ENCODE measurements at regions not wholly inside any gene's neighbourhood (a gene's known extent, or its start where the extent isn't known, plus 50 kb on each side); places are given as distances from the start of the nearest gene placed in this dataset.

DNA sequence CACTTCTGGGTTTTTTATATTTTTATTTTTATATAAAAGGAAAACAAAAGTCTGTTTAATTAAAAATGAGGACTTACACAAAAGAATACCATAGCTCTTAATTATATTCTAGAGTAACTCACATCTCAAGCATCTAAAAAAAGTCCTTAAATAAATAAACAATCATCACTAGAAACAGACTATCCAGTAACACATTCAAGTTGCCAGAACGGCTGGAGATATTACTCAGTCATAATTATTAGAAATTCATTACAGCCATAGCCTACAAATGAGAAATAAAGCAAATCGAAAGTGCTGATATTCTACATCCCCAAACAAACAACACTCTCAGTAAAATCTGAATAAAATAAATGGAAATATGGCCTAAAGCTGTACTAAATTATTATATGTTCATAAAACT lies 182.5 kb upstream of the C11orf58 start:
- no peak overlapping the region for H3K4me3 ChIP-seq (ENCODE audit: insufficient read length, low read depth)
- no peak for DNase-seq (ENCODE audit: low read depth, low spot score)
- no peaks in the 10 kb centered on the region for H3K36me3 ChIP-seq (ENCODE audit: insufficient read depth, insufficient read length, low read length)
- H3K9me3 ChIP-seq (ENCODE audit: insufficient read depth, low read length), result no peaks in the 10 kb centered on the region
- no peak overlapping the region for H3K9ac ChIP-seq (ENCODE audit: insufficient read length, low read depth)
- no peaks in the 10 kb centered on the region for H3K27me3 ChIP-seq (ENCODE audit: insufficient read depth, insufficient read length)
- TF ChIP-seq ZNF274 (IDR thresholded peaks at IDR 0.05; ENCODE audit: low read depth, low read length) (no peak), YY1 (IDR thresholded peaks at IDR 0.05; ENCODE audit: insufficient read depth, insufficient read length) (no peak), SUZ12 (IDR thresholded peaks at IDR 0.05; ENCODE audit: extremely low read depth, insufficient read depth, insufficient read length) (no peak)
- H3K4me1 ChIP-seq (ENCODE audit: insufficient read depth, insufficient read length), result no peaks in the 10 kb centered on the region

DNA sequence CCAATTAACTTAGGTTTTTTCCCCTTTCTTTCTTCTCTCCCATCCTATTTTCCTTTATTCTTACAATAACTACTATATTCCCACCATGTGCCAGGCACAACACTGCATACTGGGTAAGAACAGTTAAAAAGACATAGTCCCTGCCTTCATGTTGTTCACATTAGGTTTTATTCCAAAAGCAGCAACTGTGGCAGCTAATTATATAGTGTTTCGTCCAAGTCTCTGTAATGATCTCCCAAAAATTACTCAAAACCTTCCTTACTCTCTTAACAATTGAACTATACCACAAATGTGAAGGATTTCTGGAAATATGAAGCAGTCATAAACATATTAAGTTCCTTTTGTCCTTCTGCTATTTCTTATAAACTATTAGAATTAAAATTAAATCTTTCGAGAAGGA lies 184.1 kb upstream of the C11orf58 start:
- Histone ChIP-seq H3K9ac (ENCODE audit: insufficient read length, low read depth) (no peak overlapping the region), H3K4me3 (ENCODE audit: insufficient read length, low read depth) (no peak overlapping the region), H3K9me3 (ENCODE audit: insufficient read depth, low read length) (no peaks in the 10 kb centered on the region), H3K4me1 (ENCODE audit: insufficient read depth, insufficient read length) (no peaks in the 10 kb centered on the region), H3K36me3 (ENCODE audit: insufficient read depth, insufficient read length, low read length) (no peaks in the 10 kb centered on the region), H3K27me3 (ENCODE audit: insufficient read depth, insufficient read length) (no peaks in the 10 kb centered on the region)
- no peak for DNase-seq (ENCODE audit: low read depth, low spot score)
- TF ChIP-seq ZNF274 (IDR thresholded peaks at IDR 0.05; ENCODE audit: low read depth, low read length) (no peak), SUZ12 (IDR thresholded peaks at IDR 0.05; ENCODE audit: extremely low read depth, insufficient read depth, insufficient read length) (no peak), YY1 (IDR thresholded peaks at IDR 0.05; ENCODE audit: insufficient read depth, insufficient read length) (no peak)

DNA sequence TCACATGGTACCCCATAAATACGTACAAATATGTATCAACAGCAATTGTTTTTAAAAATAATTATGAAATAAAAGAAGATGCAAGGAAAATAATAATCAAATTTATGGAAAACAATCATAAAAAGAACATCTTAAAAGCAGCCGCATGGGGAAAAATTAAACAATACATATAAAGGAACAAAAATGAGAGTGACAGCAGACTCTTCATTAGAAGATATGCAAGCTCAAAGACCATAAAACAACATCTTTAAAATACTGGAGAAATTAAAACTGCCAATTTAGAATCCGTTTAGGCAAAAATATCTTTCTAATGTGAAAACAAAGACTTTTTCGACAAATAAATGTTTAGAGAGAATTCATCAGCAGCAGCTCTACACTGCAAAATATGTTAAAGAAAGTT lies 190.6 kb upstream of the C11orf58 start:
- no peak overlapping the region for H3K4me3 ChIP-seq (ENCODE audit: insufficient read length, low read depth)
- H3K27me3 ChIP-seq (ENCODE audit: insufficient read depth, insufficient read length), result no peaks in the 10 kb centered on the region
- H3K4me1 ChIP-seq (ENCODE audit: insufficient read depth, insufficient read length), result no peaks in the 10 kb centered on the region
- no peak for TF ChIP-seq ZNF274 (IDR thresholded peaks at IDR 0.05; ENCODE audit: low read depth, low read length)
- TF ChIP-seq YY1 (IDR thresholded peaks at IDR 0.05; ENCODE audit: insufficient read depth, insufficient read length), result no peak
- no peak for TF ChIP-seq SUZ12 (IDR thresholded peaks at IDR 0.05; ENCODE audit: extremely low read depth, insufficient read depth, insufficient read length)
- no peaks in the 10 kb centered on the region for H3K36me3 ChIP-seq (ENCODE audit: insufficient read depth, insufficient read length, low read length)
- H3K9me3 ChIP-seq (ENCODE audit: insufficient read depth, low read length), result no peaks in the 10 kb centered on the region
- H3K9ac ChIP-seq (ENCODE audit: insufficient read length, low read depth), result no peak overlapping the region
- DNase-seq (ENCODE audit: low read depth, low spot score), result no peak

DNA sequence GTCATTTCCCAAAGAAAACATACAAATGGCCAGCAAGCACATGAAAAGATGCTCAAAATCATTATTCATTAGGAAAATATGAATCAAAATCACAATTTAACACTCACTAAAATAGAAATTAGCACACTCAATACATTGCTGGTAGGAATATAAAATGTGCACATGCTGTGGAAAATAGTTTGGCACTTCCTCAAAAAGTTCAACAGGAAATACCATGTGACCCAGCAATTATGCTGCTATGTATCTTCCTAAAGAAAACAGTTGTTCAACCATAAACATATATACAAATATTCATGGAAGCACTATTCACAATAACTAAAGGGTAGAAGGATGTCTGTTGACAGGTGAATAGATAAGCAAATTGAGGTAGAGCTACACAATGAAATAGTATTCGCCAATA lies 187.3 kb upstream of the SOX6 start:
- H3K9ac ChIP-seq (ENCODE audit: insufficient read length, low read depth), result no peak overlapping the region
- H3K27me3 ChIP-seq (ENCODE audit: insufficient read depth, insufficient read length), result no peaks in the 10 kb centered on the region
- DNase-seq (ENCODE audit: low read depth, low spot score), result no peak
- no peak overlapping the region for H3K4me3 ChIP-seq (ENCODE audit: insufficient read length, low read depth)
- TF ChIP-seq ZNF274 (IDR thresholded peaks at IDR 0.05; ENCODE audit: low read depth, low read length), result no peak
- no peak for TF ChIP-seq YY1 (IDR thresholded peaks at IDR 0.05; ENCODE audit: insufficient read depth, insufficient read length)
- no peak for TF ChIP-seq SUZ12 (IDR thresholded peaks at IDR 0.05; ENCODE audit: extremely low read depth, insufficient read depth, insufficient read length)
- no peaks in the 10 kb centered on the region for H3K9me3 ChIP-seq (ENCODE audit: insufficient read depth, low read length)
- no peaks in the 10 kb centered on the region for H3K36me3 ChIP-seq (ENCODE audit: insufficient read depth, insufficient read length, low read length)
- H3K4me1 ChIP-seq (ENCODE audit: insufficient read depth, insufficient read length), result no peaks in the 10 kb centered on the region

DNA sequence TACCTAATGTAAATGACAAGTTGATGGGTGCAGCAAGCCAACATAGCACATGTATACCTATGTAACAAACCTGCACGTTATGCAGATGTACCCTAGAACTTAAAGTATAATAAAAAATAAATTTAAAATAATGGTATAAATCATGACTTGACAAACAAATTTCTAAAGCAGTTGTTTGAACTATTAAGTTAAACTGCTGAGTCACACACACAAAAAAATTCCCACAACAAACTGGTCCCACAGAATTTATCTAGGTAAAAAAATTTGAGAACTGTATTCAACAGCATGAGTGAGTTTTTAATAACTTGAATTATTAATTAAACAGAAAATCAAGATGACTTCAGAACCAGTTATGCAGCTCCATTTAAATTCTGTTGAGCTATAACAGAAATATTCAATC lies 186.0 kb upstream of the SOX6 start:
- no peak for DNase-seq (ENCODE audit: low read depth, low spot score)
- no peak for TF ChIP-seq ZNF274 (IDR thresholded peaks at IDR 0.05; ENCODE audit: low read depth, low read length)
- TF ChIP-seq YY1 (IDR thresholded peaks at IDR 0.05; ENCODE audit: insufficient read depth, insufficient read length), result no peak
- no peak for TF ChIP-seq SUZ12 (IDR thresholded peaks at IDR 0.05; ENCODE audit: extremely low read depth, insufficient read depth, insufficient read length)
- Histone ChIP-seq H3K36me3 (ENCODE audit: insufficient read depth, insufficient read length, low read length) (no peaks in the 10 kb centered on the region), H3K27me3 (ENCODE audit: insufficient read depth, insufficient read length) (no peaks in the 10 kb centered on the region), H3K9ac (ENCODE audit: insufficient read length, low read depth) (no peak overlapping the region), H3K9me3 (ENCODE audit: insufficient read depth, low read length) (no peaks in the 10 kb centered on the region), H3K4me1 (ENCODE audit: insufficient read depth, insufficient read length) (no peaks in the 10 kb centered on the region), H3K4me3 (ENCODE audit: insufficient read length, low read depth) (no peak overlapping the region)

DNA sequence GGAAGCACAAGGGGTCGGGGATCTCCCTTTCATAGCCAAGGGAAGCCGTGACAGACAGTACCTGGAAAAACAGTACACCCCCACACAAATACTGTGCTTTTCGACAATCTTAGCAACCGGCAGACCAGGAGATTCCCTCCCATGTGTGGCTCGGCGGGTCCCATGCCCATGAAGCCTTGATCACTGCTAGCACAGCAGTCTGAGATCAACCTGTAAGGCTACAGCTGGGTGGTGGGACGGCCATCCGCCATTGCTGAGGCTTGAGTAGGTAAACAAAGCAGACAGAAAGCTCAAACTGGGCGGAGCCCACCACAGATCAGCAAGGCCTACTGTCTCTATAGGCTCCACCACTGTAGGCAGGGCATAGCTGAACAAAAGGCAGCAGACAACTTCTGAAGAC lies 180.2 kb upstream of the SOX6 start:
- H3K4me3 ChIP-seq (ENCODE audit: insufficient read length, low read depth), result no peak overlapping the region
- TF ChIP-seq YY1 (IDR thresholded peaks at IDR 0.05; ENCODE audit: insufficient read depth, insufficient read length) (no peak), SUZ12 (IDR thresholded peaks at IDR 0.05; ENCODE audit: extremely low read depth, insufficient read depth, insufficient read length) (no peak), ZNF274 (IDR thresholded peaks at IDR 0.05; ENCODE audit: low read depth, low read length) (no peak)
- no peaks in the 10 kb centered on the region for H3K4me1 ChIP-seq (ENCODE audit: insufficient read depth, insufficient read length)
- no peak for DNase-seq (ENCODE audit: low read depth, low spot score)
- H3K27me3 ChIP-seq (ENCODE audit: insufficient read depth, insufficient read length), result no peaks in the 10 kb centered on the region
- no peaks in the 10 kb centered on the region for H3K36me3 ChIP-seq (ENCODE audit: insufficient read depth, insufficient read length, low read length)
- H3K9me3 ChIP-seq (ENCODE audit: insufficient read depth, low read length), result no peaks in the 10 kb centered on the region
- no peak overlapping the region for H3K9ac ChIP-seq (ENCODE audit: insufficient read length, low read depth)

DNA sequence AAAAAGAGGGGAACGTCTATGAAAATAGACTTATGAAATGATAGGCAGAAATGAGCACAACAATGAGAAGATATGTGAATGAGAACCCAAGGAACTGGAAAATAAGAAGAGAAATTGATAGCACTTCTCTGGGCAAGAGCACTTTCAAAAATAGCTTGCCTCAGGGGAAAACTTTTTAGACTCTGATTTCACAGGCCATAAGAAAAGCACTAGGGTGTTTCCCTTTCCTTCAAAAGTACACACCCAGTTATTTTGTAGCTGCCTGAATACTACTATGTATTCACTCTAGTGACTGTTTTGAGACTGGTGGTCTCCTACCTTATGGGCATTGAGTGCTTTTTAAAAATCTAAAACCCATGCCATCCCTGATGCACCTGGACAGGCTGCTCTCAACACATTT lies 172.3 kb upstream of the SOX6 start:
- no peak for DNase-seq (ENCODE audit: low read depth, low spot score)
- H3K9me3 ChIP-seq (ENCODE audit: insufficient read depth, low read length), result no peaks in the 10 kb centered on the region
- H3K36me3 ChIP-seq (ENCODE audit: insufficient read depth, insufficient read length, low read length), result no peaks in the 10 kb centered on the region
- TF ChIP-seq YY1 (IDR thresholded peaks at IDR 0.05; ENCODE audit: insufficient read depth, insufficient read length), result no peak
- no peak for TF ChIP-seq ZNF274 (IDR thresholded peaks at IDR 0.05; ENCODE audit: low read depth, low read length)
- TF ChIP-seq SUZ12 (IDR thresholded peaks at IDR 0.05; ENCODE audit: extremely low read depth, insufficient read depth, insufficient read length), result no peak
- H3K9ac ChIP-seq (ENCODE audit: insufficient read length, low read depth), result no peak overlapping the region
- no peaks in the 10 kb centered on the region for H3K27me3 ChIP-seq (ENCODE audit: insufficient read depth, insufficient read length)
- no peak overlapping the region for H3K4me3 ChIP-seq (ENCODE audit: insufficient read length, low read depth)
- H3K4me1 ChIP-seq (ENCODE audit: insufficient read depth, insufficient read length), result no peaks in the 10 kb centered on the region
